H1 (cell line): ENCODE measurements at regions not wholly inside any gene's neighbourhood (a gene's known extent, or its start where the extent isn't known, plus 50 kb on each side); places are given as distances from the start of the nearest gene placed in this dataset.

ENCODE experiments used
- CTCF ChIA-PET: fragments of 300-600 bp; sonication (Branson Sonifier 250); formaldehyde crosslinking; loops from one replicate; lab custom pipeline; 2021; ENCODE audit not compliant: partially characterized antibody; lab: Charles Lee
- POLR2A ChIA-PET: fragments of 300-600 bp; sonication (Branson Sonifier 250); formaldehyde crosslinking; loops from one replicate; lab custom pipeline; 2021; ENCODE audit warnings: inconsistent platforms; ENCODE audit not compliant: partially characterized antibody; lab: Charles Lee
- DNase-seq, 2 experiments: peaks; one replicate each; pipeline versions ENCODE4 v3.0.0 to v3.0.0-alpha.2; 2010 to 2022; ENCODE audit warnings: low spot score in 2 of 2, low read depth in 1 of 2, mixed read lengths in 1 of 2
- FAIRE-seq: peaks from 2 replicates; lab custom pipeline; 2011; peaks lifted over from hg19 to GRCh38; lab: Jason Lieb, UNC
- H2AFZ ChIP-seq: 2 replicates; pipeline ENCODE4 v1.8.1; 2012; ENCODE audit warnings: low read length, inconsistent platforms
- H2AK5ac ChIP-seq: 2 replicates; pipeline ENCODE4 v1.6.1; 2013; ENCODE audit warnings: low read depth, low read length
- H2BK120ac ChIP-seq: replicated peaks from 2 replicates; pipeline ENCODE3; 2013; ENCODE audit warnings: low read depth, low read length, inconsistent platforms
- H2BK12ac ChIP-seq: 2 replicates; pipeline ENCODE4 v1.6.1; 2013; ENCODE audit warnings: low read depth, low read length
- H2BK15ac ChIP-seq: 2 replicates; pipeline ENCODE4 v1.6.1; 2013; ENCODE audit warnings: low read length
- H2BK20ac ChIP-seq: 2 replicates; pipeline ENCODE4 v1.6.1; 2013; ENCODE audit warnings: low read length
- H2BK5ac ChIP-seq: 2 replicates; pipeline ENCODE4 v1.6.1; 2013; ENCODE audit warnings: low read depth, low read length
- H3K14ac ChIP-seq: 2 replicates; pipeline ENCODE4 v1.6.1; 2013; ENCODE audit warnings: inconsistent platforms; ENCODE audit not compliant: insufficient read length
- H3K18ac ChIP-seq: 2 replicates; pipeline ENCODE4 v1.6.1; 2013; ENCODE audit warnings: low read length; ENCODE audit errors: extremely low read depth
- H3K23ac ChIP-seq: 2 replicates; pipeline ENCODE4 v1.6.1; 2013; ENCODE audit warnings: inconsistent platforms; ENCODE audit not compliant: insufficient read length
- H3K23me2 ChIP-seq: 2 replicates; pipeline ENCODE4 v1.6.1; 2013; ENCODE audit warnings: low read depth, low read length
- H3K27ac ChIP-seq: 2 replicates; pipeline ENCODE4 v1.6.1; 2011; ENCODE audit warnings: low read depth, low read length, inconsistent platforms
- H3K27me3 ChIP-seq, 4 experiments: replicated peaks in 1 of 4; 1 replicate in 1 of 4; 2 replicates in 3 of 4; pipeline versions ENCODE4 v1.6.1 to v1.8.1; 2011 to 2013; ENCODE audit warnings: low read length in 3 of 4, mild to moderate bottlenecking in 3 of 4, inconsistent platforms in 2 of 4, mixed read lengths in 2 of 4, moderate library complexity in 1 of 4; ENCODE audit not compliant: control insufficient read depth in 3 of 4, insufficient read depth in 3 of 4; ENCODE audit errors: extremely low read depth in 1 of 4
- H3K36me3 ChIP-seq, 4 experiments: 2 replicates each; pipeline versions ENCODE4 v1.6.1 to v1.8.1; 2011 to 2013; ENCODE audit warnings: mild to moderate bottlenecking in 4 of 4, low read length in 3 of 4, moderate library complexity in 2 of 4, control low read depth in 1 of 4, inconsistent platforms in 1 of 4; ENCODE audit not compliant: insufficient read depth in 4 of 4, control insufficient read depth in 2 of 4
- H3K4ac ChIP-seq: replicated peaks from 2 replicates; pipeline ENCODE3; 2013; ENCODE audit warnings: low read length, low read depth, mixed read lengths, inconsistent platforms; ENCODE audit not compliant: insufficient read length
- H3K4me1 ChIP-seq, 4 experiments: replicated peaks in 1 of 4; 1 replicate in 1 of 4; 2 replicates in 3 of 4; pipeline versions ENCODE4 v1.6.1 to v1.8.1; 2011 to 2013; ENCODE audit warnings: low read length in 3 of 4, inconsistent platforms in 2 of 4, mixed read lengths in 1 of 4; ENCODE audit not compliant: insufficient read depth in 4 of 4, control insufficient read depth in 3 of 4
- H3K4me2 ChIP-seq, 2 experiments: 2 replicates each; pipeline versions ENCODE4 v1.6.1 to v1.8.1; 2011 to 2013; ENCODE audit warnings: low read depth in 2 of 2, low read length in 2 of 2, control low read depth in 1 of 2, inconsistent platforms in 1 of 2, mild to moderate bottlenecking in 1 of 2; ENCODE audit not compliant: insufficient read depth in 1 of 2
- H3K4me3 ChIP-seq, 4 experiments: fragments of 200-600, 300-600 bp in 1 of 4; sonication (generic), shearing (Covaris generic), sonication (Bioruptor Twin) in 1 of 4; 2 replicates each; pipeline versions ENCODE4 v1.5.1 to v1.8.1; 2011 to 2016; ENCODE audit warnings: low read length in 4 of 4, low read depth in 3 of 4, control low read depth in 2 of 4, inconsistent platforms in 2 of 4, mild to moderate bottlenecking in 2 of 4, mixed read lengths in 1 of 4, moderate library complexity in 1 of 4; ENCODE audit not compliant: insufficient read depth in 2 of 4; ENCODE audit errors: extremely low read depth in 1 of 4
- H3K56ac ChIP-seq: replicated peaks from 2 replicates; pipeline ENCODE3; 2013; ENCODE audit warnings: low read depth, mild to moderate bottlenecking, mixed read lengths, low read length, inconsistent platforms; ENCODE audit not compliant: insufficient read length
- H3K79me1 ChIP-seq: 2 replicates; pipeline ENCODE4 v1.6.1; 2013; ENCODE audit warnings: low read depth, low read length, control low read depth
- H3K79me2 ChIP-seq, 2 experiments: 2 replicates each; pipeline versions ENCODE4 v1.6.1 to v1.8.1; 2012 to 2013; ENCODE audit warnings: low read length in 2 of 2, mild to moderate bottlenecking in 2 of 2, inconsistent platforms in 1 of 2; ENCODE audit not compliant: insufficient read depth in 2 of 2, control insufficient read depth in 1 of 2
- H3K9ac ChIP-seq, 4 experiments: replicated peaks in 1 of 4; 1 replicate in 1 of 4; 2 replicates in 3 of 4; pipeline versions ENCODE4 v1.6.1 to v1.8.1; 2011 to 2013; ENCODE audit warnings: low read depth in 3 of 4, low read length in 3 of 4, control low read depth in 2 of 4, mild to moderate bottlenecking in 2 of 4, moderate library complexity in 2 of 4, inconsistent platforms in 1 of 4; ENCODE audit errors: extremely low read depth in 1 of 4
- H3K9me3 ChIP-seq, 2 experiments: 2 replicates each; pipeline versions ENCODE4 v1.6.1 to v1.8.1; 2012 to 2013; ENCODE audit warnings: mild to moderate bottlenecking in 2 of 2, moderate library complexity in 2 of 2, control low read depth in 1 of 2, inconsistent platforms in 1 of 2, low read depth in 1 of 2, low read length in 1 of 2, mixed read lengths in 1 of 2; ENCODE audit not compliant: insufficient read depth in 2 of 2
- H4K20me1 ChIP-seq, 2 experiments: replicated peaks in 1 of 2; 2 replicates each; pipeline versions ENCODE3 to v1.8.1; 2011 to 2013; ENCODE audit warnings: inconsistent platforms in 2 of 2, low read length in 2 of 2, mild to moderate bottlenecking in 1 of 2; ENCODE audit not compliant: insufficient read depth in 2 of 2, control insufficient read depth in 1 of 2
- H4K5ac ChIP-seq: 2 replicates; pipeline ENCODE4 v1.6.1; 2013; ENCODE audit warnings: low read length, low read depth, mixed read lengths, inconsistent platforms; ENCODE audit not compliant: insufficient read length
- H4K8ac ChIP-seq: 2 replicates; pipeline ENCODE4 v1.8.0; 2013; ENCODE audit warnings: mild to moderate bottlenecking, moderate library complexity, low read length, inconsistent platforms; ENCODE audit not compliant: insufficient read depth; ENCODE audit errors: extremely low read depth
- H4K91ac ChIP-seq: replicated peaks from 2 replicates; pipeline ENCODE3; 2013; ENCODE audit warnings: low read length, mixed read lengths, inconsistent platforms; ENCODE audit not compliant: insufficient read length
- CBX5 ChIP-seq: fragments of 300-800, 300-1000 bp; sonication (generic); IDR thresholded peaks from 2 replicates; pipeline ENCODE4 v1.7.1; 2016; ENCODE audit warnings: antibody characterized with exemption, low read length, low read depth
- CHD1 ChIP-seq: IDR thresholded peaks from 2 replicates; pipeline ENCODE4 v1.6.1; 2012; ENCODE audit warnings: low read depth, low read length, improper control_type of control experiment
- CREB1 ChIP-seq: IDR thresholded peaks from 2 replicates; pipeline ENCODE4 v1.6.1; 2012; ENCODE audit warnings: inconsistent platforms
- EGR1 ChIP-seq: IDR thresholded peaks from 2 replicates; pipeline ENCODE4 v1.6.1; 2011; ENCODE audit warnings: low read depth, low read length, borderline replicate concordance
- GTF2F1 ChIP-seq: IDR thresholded peaks from 2 replicates; pipeline ENCODE4 v1.6.1; 2012; ENCODE audit warnings: low read depth, low read length, improper control_type of control experiment, borderline replicate concordance
- JUN ChIP-seq: IDR thresholded peaks from 2 replicates; pipeline ENCODE4 v1.6.1; 2011; ENCODE audit warnings: low read depth, mild to moderate bottlenecking, improper control_type of control experiment, low read length
- MAX ChIP-seq: IDR thresholded peaks from 2 replicates; pipeline ENCODE4 v1.6.1; 2012; ENCODE audit warnings: inconsistent platforms
- NRF1 ChIP-seq: IDR thresholded peaks from 2 replicates; pipeline ENCODE4 v1.6.1; 2011; ENCODE audit warnings: mild to moderate bottlenecking, low read depth, low read length, improper control_type of control experiment
- PHF8 ChIP-seq: fragments of 200-600 bp; sonication (generic); conservative IDR thresholded peaks from 2 replicates; pipeline ENCODE4 v1.7.1; 2012; ENCODE audit warnings: low read depth, mild to moderate bottlenecking, inconsistent platforms, low read length, moderate library complexity
- RAD21 ChIP-seq, 2 experiments: IDR thresholded peaks in 1 of 2; conservative IDR thresholded peaks in 1 of 2; 2 replicates each; pipeline ENCODE4 v1.6.1; 2011; ENCODE audit warnings: low read depth in 2 of 2, low read length in 2 of 2, improper control_type of control experiment in 1 of 2, inconsistent platforms in 1 of 2, mild to moderate bottlenecking in 1 of 2, moderate library complexity in 1 of 2
- RXRA ChIP-seq: IDR thresholded peaks from 2 replicates; pipeline ENCODE4 v1.6.1; 2011; ENCODE audit warnings: low read depth, mild to moderate bottlenecking, low read length, moderate library complexity; ENCODE audit not compliant: insufficient read depth
- TAF1 ChIP-seq: IDR thresholded peaks from 2 replicates; pipeline ENCODE4 v1.6.1; 2011; ENCODE audit warnings: mild to moderate bottlenecking, low read depth, low read length
- USF2 ChIP-seq: IDR thresholded peaks from 2 replicates; pipeline ENCODE4 v1.6.1; 2011; ENCODE audit warnings: low read length, improper control_type of control experiment
- WGBS, 2 experiments: shearing (Covaris generic) in 1 of 2; methylation state at CpG; one replicate each; pipeline versions ENCODE4 v1.1.6 to v1.1.7; 2013 to 2015; ENCODE audit warnings: low lambda C conversion rate in 2 of 2, mixed read lengths in 2 of 2, inconsistent platforms in 1 of 2, low coverage in 1 of 2, missing lambda C conversion rate in 1 of 2; ENCODE audit not compliant: insufficient replicate concordance in 2 of 2, insufficient coverage in 1 of 2, insufficient read length in 1 of 2; ENCODE audit errors: extremely low coverage in 1 of 2, missing lambda C conversion rate in 1 of 2; 5-methylcytosine and 5-hydroxymethylcytosine counted together

GRCh38 chr20:7772371-7772770, 167.9 kb downstream of the HAO1 start:
- Histone ChIP-seq H3K36me3 (no peaks in the 10 kb centered on the region; a peak in 2 of 8 replicates), H3K9me3 (peaks cover 9 to 13% of the 10 kb centered on the region in 2 experiments; a peak in 3 of 4 replicates), H3K79me2 (no peaks in the 10 kb centered on the region), H3K27ac (no peak overlapping the region), H3K4ac (no peak overlapping the region), H3K79me1 (no peaks in the 10 kb centered on the region), H2BK12ac (no peak overlapping the region), H2BK5ac (no peak overlapping the region), H3K23me2 (no peaks in the 10 kb centered on the region; the same call in 1 of the 2 replicates), H3K14ac (no peak overlapping the region), H3K4me3 (no peak overlapping the region), H4K5ac (no peak overlapping the region), H4K8ac (no peak overlapping the region), H3K18ac (no peak overlapping the region)
- DNase-seq (no peak), FAIRE-seq (no peak)
- TF ChIP-seq JUN = no peak
- TF ChIP-seq PHF8 = no peak
- no peak for TF ChIP-seq RXRA
- TF ChIP-seq MAX = no peak
- no peak for TF ChIP-seq GTF2F1
- TF ChIP-seq CHD1 = no peak
- TF ChIP-seq CBX5 = no peak
- TF ChIP-seq RAD21 (IDR thresholded peaks at IDR 0.05 in 1 of 2, conservative IDR thresholded peaks at IDR 0.05 in 1 of 2; ENCODE audit: low read depth in 2 of 2, low read length in 2 of 2) = no peak
- no peak for TF ChIP-seq TAF1
- TF ChIP-seq USF2 = no peak
- TF ChIP-seq CREB1 = no peak
- no peak for TF ChIP-seq EGR1
- TF ChIP-seq NRF1 = no peak
- TF ChIP-seq, all 59 proteins: peak for 0
- H2BK15ac ChIP-seq = no peak overlapping the region
- H2BK120ac ChIP-seq = no peak overlapping the region
- POLR2A ChIA-PET = no interaction called here
- CTCF ChIA-PET = no interaction called here
- H3K56ac ChIP-seq = no peak overlapping the region
- H4K20me1 ChIP-seq = no peaks in the 10 kb centered on the region
- H3K4me2 ChIP-seq = no peak overlapping the region
- peak overlapping the region; percentile 58; the same call in 1 of the 2 replicates for H2AFZ ChIP-seq
- no peak overlapping the region for H3K9ac ChIP-seq
- no peak overlapping the region for H2AK5ac ChIP-seq
- peak overlapping the region; percentile 35; the same call in 1 of the 2 replicates for H2BK20ac ChIP-seq
- H3K27me3 ChIP-seq = no peaks in the 10 kb centered on the region
- H3K4me1 ChIP-seq = no peaks in the 10 kb centered on the region; a peak in 1 of 7 replicates
- H3K23ac ChIP-seq = no peak overlapping the region
- 100% methylated on average over 2 of the region's 2 CpGs; no CpG with 5 or more reads in 1 of the 2 experiments for WGBS, 2 experiments
- H4K91ac ChIP-seq = no peak overlapping the region
